GM12878 (cell line): ENCODE measurements at regions not wholly inside any gene's neighbourhood (a gene's known extent, or its start where the extent isn't known, plus 50 kb on each side); places are given as distances from the start of the nearest gene placed in this dataset.

Source experiments
- ATAC-seq: fragments of 200-7000 bp; cut with Tn5 transposase; 3 replicates; pipeline ENCODE4 v1.9.1; 2020; ENCODE audit warnings: mild to moderate bottlenecking, moderate library complexity
- BruUV-seq: library from RNA; stranded (reverse); fragments of 400-500 nt; replicated peaks from 2 replicates; lab custom pipeline; 2021; lab: Mats Ljungman, UMichigan
- CTCF ChIA-PET: fragments of 300-600 bp; sonication (Branson Sonifier 250); formaldehyde crosslinking; extraction: SDS; loops from one replicate; lab custom pipeline; 2021; ENCODE audit warnings: inconsistent platforms; lab: Yijun Ruan, JAX
- POLR2A ChIA-PET: fragments of 350-600 bp; formaldehyde crosslinking; extraction: SDS; loops from one replicate; lab custom pipeline; 2021; ENCODE audit warnings: inconsistent platforms; lab: Charles Lee
- RAD21 ChIA-PET: fragments of 300-600 bp; sonication (Branson Sonifier 250); formaldehyde crosslinking; loops from one replicate; lab custom pipeline; 2023; ENCODE audit warnings: antibody characterized with exemption; ENCODE audit not compliant: unreplicated experiment; lab: Charles Lee
- SMC1A ChIA-PET: fragments of 300-600 bp; sonication (Branson Sonifier 250); formaldehyde crosslinking; loops from one replicate; lab custom pipeline; 2023; ENCODE audit not compliant: unreplicated experiment, uncharacterized antibody; lab: Charles Lee
- DNase-seq: peaks from one replicate; pipeline ENCODE4 v3.0.0-alpha.2; 2011; ENCODE audit warnings: low read depth, low spot score
- FAIRE-seq: peaks from 3 replicates; lab custom pipeline; 2011; peaks lifted over from hg19 to GRCh38; lab: Jason Lieb, UNC
- H2AFZ ChIP-seq: 2 replicates; pipeline ENCODE4 v1.6.0; 2011; ENCODE audit warnings: low read depth, low read length, control low read depth; ENCODE audit not compliant: control insufficient read depth
- H3K27ac ChIP-seq: 2 replicates; pipeline ENCODE4 v1.5.1; 2011; ENCODE audit warnings: control low read depth; ENCODE audit not compliant: control insufficient read depth, insufficient read depth
- H3K27me3 ChIP-seq, 2 experiments: replicated peaks in 1 of 2; 2 replicates each; pipeline versions ENCODE4 v1.6.0 to v1.6.1; 2011; ENCODE audit warnings: low read length in 1 of 2; ENCODE audit not compliant: control insufficient read depth in 2 of 2, insufficient read depth in 2 of 2
- H3K36me3 ChIP-seq, 2 experiments: 2 replicates each; pipeline ENCODE4 v1.5.1; 2011; ENCODE audit warnings: low read length in 1 of 2; ENCODE audit not compliant: control insufficient read depth in 2 of 2, insufficient read depth in 2 of 2
- H3K4me1 ChIP-seq: 2 replicates; pipeline ENCODE4 v1.6.1; 2011; ENCODE audit warnings: mild to moderate bottlenecking, low read length, moderate library complexity, mixed read lengths; ENCODE audit not compliant: control insufficient read depth, insufficient read depth
- H3K4me2 ChIP-seq: 2 replicates; pipeline ENCODE4 v1.6.0; 2011; ENCODE audit warnings: control low read depth; ENCODE audit not compliant: control insufficient read depth, insufficient read depth
- H3K4me3 ChIP-seq: fragments of 200-600 bp; sonication (generic); 2 replicates; pipeline ENCODE4 v1.5.1; 2016
- H3K79me2 ChIP-seq: 2 replicates; pipeline ENCODE4 v1.6.0; 2011; ENCODE audit warnings: low read length; ENCODE audit not compliant: control insufficient read depth, insufficient read depth
- H3K9ac ChIP-seq: 2 replicates; pipeline ENCODE4 v1.8.0; 2011; ENCODE audit warnings: low read length, control low read depth, mixed read lengths; ENCODE audit not compliant: control insufficient read depth, insufficient read depth
- H3K9me3 ChIP-seq: replicated peaks from 3 replicates; pipeline ENCODE4 v1.5.1; 2011; ENCODE audit warnings: mild to moderate bottlenecking, low read length; ENCODE audit not compliant: control insufficient read depth, insufficient read depth
- H4K20me1 ChIP-seq: 2 replicates; pipeline ENCODE4 v1.6.0; 2011; ENCODE audit not compliant: control insufficient read depth, insufficient read depth
- ASH2L ChIP-seq: fragments of 300-600, 200-600 bp; sonication (generic); IDR thresholded peaks from 2 replicates; pipeline ENCODE4 v1.6.1; 2017; ENCODE audit warnings: low read depth, mild to moderate bottlenecking, borderline replicate concordance
- BACH1 ChIP-seq: fragments of 450-650 bp; IDR thresholded peaks from 2 replicates; pipeline ENCODE4 v1.6.1; 2017; ENCODE audit warnings: mild to moderate bottlenecking, borderline replicate concordance
- CBFB ChIP-seq: IDR thresholded peaks from 2 replicates; pipeline ENCODE4 v1.6.1; 2016; ENCODE audit warnings: antibody characterized with exemption, low read depth
- CEBPB ChIP-seq, 2 experiments: fragments of 150-350 bp in 1 of 2; IDR thresholded peaks; 2 replicates each; pipeline ENCODE4 v1.6.1; 2012 to 2014; ENCODE audit warnings: low read depth in 2 of 2, low read length in 2 of 2, borderline replicate concordance in 1 of 2, inconsistent platforms in 1 of 2
- EZH2 ChIP-seq: IDR thresholded peaks from 2 replicates; pipeline ENCODE4 v1.6.1; 2012; ENCODE audit warnings: low read depth, mild to moderate bottlenecking, control low read depth, inconsistent platforms, low read length, borderline replicate concordance; ENCODE audit not compliant: control insufficient read depth
- FOXK2 ChIP-seq: fragments of 450-650 bp; IDR thresholded peaks from 2 replicates; pipeline ENCODE4 v1.6.1; 2017; ENCODE audit warnings: mild to moderate bottlenecking, moderate library complexity
- IRF5 ChIP-seq: fragments of 450-650 bp; IDR thresholded peaks from 2 replicates; pipeline ENCODE4 v1.6.1; 2017; ENCODE audit warnings: borderline replicate concordance
- KLF5 ChIP-seq: fragments of 450-650 bp; IDR thresholded peaks from 2 replicates; pipeline ENCODE4 v1.6.1; 2014; ENCODE audit warnings: mild to moderate bottlenecking; ENCODE audit not compliant: partially characterized antibody
- NRF1 ChIP-seq: conservative IDR thresholded peaks from 2 replicates; pipeline ENCODE4 v1.6.1; 2011; ENCODE audit warnings: mild to moderate bottlenecking, low read depth, low read length, improper control_type of control experiment
- PBX3 ChIP-seq: IDR thresholded peaks from 2 replicates; pipeline ENCODE4 v1.6.1; 2011; ENCODE audit warnings: mild to moderate bottlenecking, low read depth, low read length, moderate library complexity; ENCODE audit not compliant: insufficient replicate concordance
- SIN3A ChIP-seq: IDR thresholded peaks from 2 replicates; pipeline ENCODE4 v1.6.1; 2012; ENCODE audit warnings: low read depth, low read length, improper control_type of control experiment
- SMARCA5 ChIP-seq: fragments of 450-650 bp; IDR thresholded peaks from 2 replicates; pipeline ENCODE4 v1.6.1; 2017; ENCODE audit warnings: mild to moderate bottlenecking
- YBX1 ChIP-seq: fragments of 450-650 bp; IDR thresholded peaks from 2 replicates; pipeline ENCODE4 v1.6.1; 2016; ENCODE audit warnings: antibody characterized with exemption
- ZBTB4 ChIP-seq: fragments of 450-650 bp; formaldehyde crosslinking; IDR thresholded peaks from 2 replicates; pipeline ENCODE4 v1.4.0; 2022; ENCODE audit warnings: mild to moderate bottlenecking, moderate library complexity
- ZNF592 ChIP-seq: fragments of 450-650 bp; IDR thresholded peaks from 2 replicates; pipeline ENCODE4 v1.6.1; 2017; ENCODE audit warnings: mild to moderate bottlenecking, moderate library complexity
- WGBS: methylation state at CpG from one replicate; pipeline ENCODE4 v1.1.6; 2016; ENCODE audit warnings: low lambda C conversion rate; ENCODE audit not compliant: insufficient replicate concordance, insufficient coverage; ENCODE audit errors: missing lambda C conversion rate; 5-methylcytosine and 5-hydroxymethylcytosine counted together
- in situ Hi-C: fragments of 300-500 bp; cut with MboI; formaldehyde crosslinking; loops from 9 replicates; pipeline ENCODE4 v1.14.3; 2018; ENCODE audit warnings: mixed read lengths
- intact Hi-C: fragments of 100-400 bp; cut with micrococcal nuclease; formaldehyde crosslinking; loops from one replicate; pipeline ENCODE4 v1.14.2; 2022; ENCODE audit not compliant: unreplicated experiment

- Histone ChIP-seq H3K9ac (no peak overlapping the region), H3K36me3 (no peaks in the 10 kb centered on the region), H2AFZ (no peak overlapping the region), H3K27me3 (no peaks in the 10 kb centered on the region), H3K4me2 (no peak overlapping the region), H3K4me1 (no peaks in the 10 kb centered on the region), H3K27ac (no peak overlapping the region), H3K9me3 (no peaks in the 10 kb centered on the region), H4K20me1 (no peaks in the 10 kb centered on the region), H3K79me2 (no peaks in the 10 kb centered on the region), H3K4me3 (no peak overlapping the region)
- BruUV-seq = no TSS peak
- SMC1A ChIA-PET = no interaction called here
- FAIRE-seq (no peak), DNase-seq (no peak), ATAC-seq (no peak)
- intact Hi-C loops (no loop called here), in situ Hi-C loops (no loop called here)
- POLR2A ChIA-PET = no interaction called here
- CTCF ChIA-PET = no interaction called here
- 16% methylated on average over 7 of the region's 7 CpGs for WGBS
- RAD21 ChIA-PET = no interaction called here
- TF ChIP-seq CEBPB (IDR thresholded peaks at IDR 0.05; ENCODE audit: borderline replicate concordance in 1 of 2, low read depth in 2 of 2, low read length in 2 of 2) (no peak), SIN3A (no peak), ASH2L (no peak), YBX1 (no peak), ZNF592 (no peak), ZBTB4 (CRISPR knock-in tag) (no peak), EZH2 (no peak), CBFB (no peak), BACH1 (no peak), FOXK2 (no peak), PBX3 (no peak), NRF1 (no peak), IRF5 (no peak), SMARCA5 (no peak), KLF5 (no peak)
Measured at GRCh38 chrX:46327566-46328115, 217.6 kb downstream of the ZNF674 start.
